Activated CD4-positive, alpha-beta T cell treated with anti-CD3 and anti-CD28 coated beads, Interleukin-2, Interleukin-4, amounts not matched to agents 100 ng/mL and 50 ng/mL, durations not matched to agents 16 hours and 8 hours (primary cell): ENCODE measurements at regions not wholly inside any gene's neighbourhood (a gene's known extent, or its start where the extent isn't known, plus 50 kb on each side); places are given as distances from the start of the nearest gene placed in this dataset.

Source experiments
- DNase-seq: peaks from one replicate; pipeline ENCODE4 v3.0.0-alpha.2; 2020; ENCODE audit warnings: low spot score

DNA sequence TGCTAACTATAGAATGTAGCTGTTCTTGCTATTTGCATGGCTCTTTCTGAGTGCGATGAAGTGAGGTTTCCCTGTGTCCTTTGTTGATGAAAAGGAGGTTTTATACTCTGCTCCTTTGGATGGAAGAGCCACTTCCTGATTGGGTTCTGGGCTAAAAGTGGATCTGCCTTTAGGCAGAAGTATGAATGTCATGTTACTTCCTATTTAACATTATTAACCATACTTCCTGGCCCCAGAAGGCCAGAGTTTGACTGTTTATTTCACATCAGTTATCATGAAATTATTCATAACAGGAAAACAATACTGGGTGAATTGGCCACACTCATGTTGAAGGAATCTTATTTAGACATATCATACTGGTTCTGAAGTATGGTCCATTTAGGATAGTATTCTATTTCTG lies 386.2 kb downstream of the PCDH7 start:
- no peak for DNase-seq

DNA sequence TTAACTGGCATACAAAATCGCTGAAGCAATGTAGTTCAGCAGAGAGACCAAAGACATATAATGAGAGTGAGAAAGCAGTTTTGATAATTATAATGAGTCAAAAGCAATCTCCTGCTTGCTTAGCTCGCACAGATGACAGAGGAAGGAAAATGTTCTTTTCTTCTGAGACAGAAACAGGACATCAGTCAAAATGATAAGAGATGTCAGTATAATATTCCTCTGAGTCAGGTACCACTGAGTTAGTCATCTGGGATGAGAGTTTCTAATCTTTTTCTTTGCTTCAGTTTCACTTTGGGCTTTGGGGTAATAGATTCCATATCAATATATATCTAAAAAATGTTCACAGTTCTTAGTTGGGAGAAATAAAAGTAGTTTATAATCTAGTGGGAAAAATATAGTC lies 387.2 kb downstream of the PCDH7 start:
- no peak for DNase-seq

GRCh38 chr4:31108762-31109161 lies 388.6 kb downstream of the PCDH7 start:
- DNase-seq, result no peak

- no peak for DNase-seq
Measured at GRCh38 chr4:31111790-31112189, 391.6 kb downstream of the PCDH7 start.

DNA sequence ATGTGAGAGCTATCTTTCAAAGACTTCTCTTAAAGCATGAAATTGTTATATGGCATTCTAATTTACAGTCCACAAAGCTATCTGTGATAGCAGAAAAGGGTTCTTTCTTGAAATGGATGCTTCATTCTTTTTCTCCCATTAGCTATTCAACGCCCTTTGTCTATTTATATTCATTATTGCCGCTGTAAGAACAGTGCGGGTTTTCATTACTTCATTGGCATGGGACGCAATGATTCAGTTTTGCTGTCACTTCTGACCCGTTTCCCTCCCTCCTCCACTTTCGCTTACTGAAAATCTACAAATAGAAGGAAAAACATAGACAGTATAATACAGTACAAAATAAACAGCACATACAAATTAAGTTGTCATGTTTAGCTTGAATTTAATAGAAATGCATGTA lies 394.6 kb downstream of the PCDH7 start:
- no peak for DNase-seq

DNA sequence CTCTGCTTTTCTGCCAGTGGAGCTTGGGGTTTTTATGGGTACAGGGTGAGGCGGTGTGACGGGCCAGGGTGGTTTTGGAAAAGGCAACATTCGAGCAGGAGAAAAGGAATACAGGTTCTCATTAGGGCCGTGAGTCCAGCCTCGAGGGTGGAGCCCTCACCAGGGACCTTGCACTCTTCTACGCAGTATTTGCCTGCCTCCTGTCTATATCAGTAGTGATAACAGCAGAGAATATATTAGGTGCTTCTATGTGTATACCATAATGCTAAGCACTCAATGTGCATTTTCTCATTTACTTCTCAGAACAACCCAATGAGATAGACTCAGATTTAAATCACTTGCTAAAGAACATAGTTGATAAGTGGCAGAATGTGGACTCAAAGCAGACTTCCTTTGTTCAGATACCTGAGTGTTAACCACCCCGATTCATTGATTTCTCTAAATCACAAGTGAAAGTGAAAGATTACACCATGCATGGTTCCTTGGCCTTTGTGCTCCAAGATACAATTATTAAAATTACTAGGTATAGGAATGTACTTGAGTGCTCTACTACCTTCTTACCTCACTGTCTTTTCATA lies 403.9 kb downstream of the PCDH7 start:
- DNase-seq, result no peak

DNA sequence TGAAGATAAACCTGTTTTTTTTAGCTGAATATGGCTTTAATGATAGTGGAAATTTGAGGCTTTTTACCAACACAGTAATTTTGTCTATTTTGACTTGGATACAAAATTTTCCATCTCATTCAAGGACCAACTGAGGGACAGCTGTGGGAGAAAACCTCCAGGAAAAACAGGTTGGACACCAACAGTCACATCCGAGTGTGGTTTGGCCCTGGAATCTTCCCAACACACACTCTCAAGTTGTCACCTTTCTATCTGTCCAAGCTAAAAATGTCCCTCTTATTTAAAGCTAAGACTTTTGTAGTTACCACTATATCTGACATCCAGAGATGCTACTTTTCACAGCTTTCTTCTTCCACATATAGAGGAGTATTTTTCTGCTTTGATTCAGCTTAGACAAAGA lies 404.9 kb downstream of the PCDH7 start:
- no peak for DNase-seq

DNA sequence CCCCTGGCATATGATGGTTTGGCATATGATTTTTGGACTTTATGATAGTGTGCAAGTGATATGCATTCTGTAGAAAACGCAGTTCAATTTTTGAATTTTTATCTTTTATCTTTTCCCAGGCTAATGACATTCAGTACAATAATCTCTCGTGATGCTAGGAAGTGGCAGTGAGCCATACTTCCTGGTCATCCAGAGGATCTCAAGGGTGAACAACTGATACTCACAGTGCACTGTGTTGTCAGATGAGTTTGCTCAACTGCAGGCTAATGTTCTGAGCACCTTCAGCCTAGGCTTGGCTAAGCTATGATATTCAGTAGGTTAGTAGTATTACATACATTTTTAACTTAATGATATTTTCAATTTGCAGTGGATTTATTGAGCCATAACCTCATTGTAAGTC lies 405.3 kb downstream of the PCDH7 start:
- DNase-seq, result no peak

- no peak for DNase-seq
Measured at GRCh38 chr4:31126881-31127398, 406.8 kb downstream of the PCDH7 start.

DNA sequence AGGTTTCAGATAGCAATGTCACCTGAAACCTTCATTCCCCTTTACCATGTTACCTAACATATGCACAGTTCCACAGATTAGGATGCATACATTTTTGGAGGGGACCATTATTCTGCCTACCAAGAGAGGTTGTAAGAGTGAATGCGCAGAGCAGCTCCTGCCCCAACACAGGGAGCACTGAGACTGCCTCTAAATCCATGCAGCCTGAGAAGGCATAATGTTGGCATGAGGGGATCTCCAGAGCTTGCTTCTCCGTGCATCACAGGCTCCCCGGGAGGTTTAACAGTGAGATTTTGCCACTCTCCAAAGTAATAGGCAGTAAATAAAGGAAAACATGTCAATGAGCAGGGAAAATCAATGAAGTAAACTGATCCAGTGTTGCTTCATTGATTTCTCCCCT lies 410.8 kb downstream of the PCDH7 start:
- DNase-seq, result no peak

DNA sequence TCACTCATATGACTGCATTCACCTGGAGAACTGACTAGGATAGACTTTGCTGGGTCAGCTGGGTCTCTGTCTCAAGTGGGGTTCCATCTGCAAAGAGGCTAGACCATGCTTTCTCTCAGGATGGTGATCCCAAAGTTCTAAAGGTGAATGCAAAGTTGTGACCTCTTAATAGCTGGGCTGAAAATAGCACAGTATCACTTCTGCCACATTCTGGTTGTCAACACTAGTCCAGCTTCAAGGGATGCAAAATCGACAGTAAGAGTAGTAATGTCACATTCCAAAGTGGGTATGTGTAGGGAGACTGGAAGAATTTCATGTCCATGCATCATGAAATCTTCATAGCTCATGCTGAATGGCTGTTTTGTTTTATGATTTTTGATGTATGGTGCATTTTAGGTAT lies 414.6 kb downstream of the PCDH7 start:
- DNase-seq, result no peak

- no peak for DNase-seq
Measured at GRCh38 chr4:31139767-31140166, 419.6 kb downstream of the PCDH7 start.

- DNase-seq, result no peak
Measured at GRCh38 chr4:31141095-31141831, 421.1 kb downstream of the PCDH7 start.

GRCh38 chr4:31141832-31142142 lies 421.6 kb downstream of the PCDH7 start:
- no peak for DNase-seq

- no peak for DNase-seq
Measured at GRCh38 chr4:31146366-31146765, 426.2 kb downstream of the PCDH7 start.

- DNase-seq, result no peak
Measured at GRCh38 chr4:31148990-31149389, 428.8 kb downstream of the PCDH7 start.

- DNase-seq, result no peak
Measured at GRCh38 chr4:31156221-31156620, 436.1 kb downstream of the PCDH7 start.

DNA sequence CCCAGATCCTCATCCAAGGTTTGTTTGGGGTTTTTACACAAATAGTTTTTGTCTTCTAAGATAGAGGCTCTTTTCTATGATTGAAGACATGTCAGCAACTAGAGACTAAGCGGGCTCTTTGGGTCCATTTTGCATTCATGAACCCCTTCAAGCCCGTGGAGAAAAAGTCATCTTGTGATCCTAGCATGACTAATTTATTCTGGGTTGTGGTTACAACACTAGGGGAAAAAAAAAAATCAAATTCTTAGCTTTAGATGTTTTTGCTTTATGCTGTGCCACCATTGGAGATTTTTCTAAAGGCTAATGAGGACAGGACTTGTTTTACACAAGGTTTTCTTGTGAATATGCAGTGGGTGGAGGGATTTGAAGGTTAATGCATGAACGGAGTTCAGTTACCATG lies 440.0 kb downstream of the PCDH7 start:
- no peak for DNase-seq

DNA sequence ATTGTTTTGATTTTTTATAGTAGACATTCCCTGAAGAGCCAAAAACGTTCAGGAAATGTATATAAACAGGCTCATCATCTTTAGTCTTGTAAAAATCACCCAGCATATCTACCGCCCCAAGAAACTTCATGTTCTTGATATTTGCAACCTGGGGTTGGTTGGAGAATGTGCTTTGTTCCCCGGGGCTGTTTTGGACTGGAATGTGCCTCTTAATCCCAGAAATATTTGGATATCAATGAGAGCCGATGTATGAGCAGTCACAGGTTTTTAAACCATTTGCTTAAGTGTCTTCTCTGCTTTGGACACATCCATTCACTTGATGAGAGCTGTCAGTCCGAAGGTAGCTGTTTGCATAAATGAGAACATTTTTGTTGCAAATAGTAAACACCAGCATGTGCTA lies 449.7 kb downstream of the PCDH7 start:
- no peak for DNase-seq

DNA sequence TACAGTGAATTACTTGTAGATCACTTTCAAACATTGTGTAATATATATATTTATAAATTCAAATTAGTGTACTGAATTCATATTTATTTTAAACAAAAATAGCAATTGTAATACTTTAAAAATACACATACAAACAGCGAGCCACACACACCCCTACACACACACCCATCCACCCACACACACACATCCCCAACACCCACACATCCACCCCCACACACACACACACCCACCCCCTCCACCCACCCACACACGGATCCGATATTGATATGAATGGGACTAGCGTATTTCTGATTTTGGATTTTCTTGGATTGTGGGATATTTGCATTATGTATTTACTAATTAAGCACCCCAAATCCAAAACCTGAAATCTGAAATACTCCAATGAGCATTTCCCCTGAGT lies 451.2 kb downstream of the PCDH7 start:
- no peak for DNase-seq

- no peak for DNase-seq
Measured at GRCh38 chr4:31175242-31175910, 455.2 kb downstream of the PCDH7 start.

DNA sequence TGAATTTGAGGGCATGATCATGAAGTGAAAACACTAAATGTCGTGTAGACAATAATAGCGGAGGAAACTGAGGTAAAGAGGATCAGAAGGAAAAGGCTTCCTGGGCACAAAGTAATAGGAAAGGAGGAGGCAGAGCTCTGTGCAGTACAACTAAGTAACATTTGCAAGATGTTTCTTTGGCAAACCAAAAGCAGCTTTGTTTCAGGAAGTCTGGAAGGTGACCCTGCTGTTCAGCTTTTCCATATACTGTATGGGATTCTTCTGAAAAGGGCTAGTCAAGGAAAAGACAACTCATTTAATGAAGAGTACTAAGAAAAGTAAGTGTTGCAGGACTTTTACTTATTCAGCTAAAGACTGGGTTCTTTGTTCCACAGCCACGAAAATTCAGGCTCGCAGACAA lies 463.1 kb downstream of the PCDH7 start:
- no peak for DNase-seq

DNA sequence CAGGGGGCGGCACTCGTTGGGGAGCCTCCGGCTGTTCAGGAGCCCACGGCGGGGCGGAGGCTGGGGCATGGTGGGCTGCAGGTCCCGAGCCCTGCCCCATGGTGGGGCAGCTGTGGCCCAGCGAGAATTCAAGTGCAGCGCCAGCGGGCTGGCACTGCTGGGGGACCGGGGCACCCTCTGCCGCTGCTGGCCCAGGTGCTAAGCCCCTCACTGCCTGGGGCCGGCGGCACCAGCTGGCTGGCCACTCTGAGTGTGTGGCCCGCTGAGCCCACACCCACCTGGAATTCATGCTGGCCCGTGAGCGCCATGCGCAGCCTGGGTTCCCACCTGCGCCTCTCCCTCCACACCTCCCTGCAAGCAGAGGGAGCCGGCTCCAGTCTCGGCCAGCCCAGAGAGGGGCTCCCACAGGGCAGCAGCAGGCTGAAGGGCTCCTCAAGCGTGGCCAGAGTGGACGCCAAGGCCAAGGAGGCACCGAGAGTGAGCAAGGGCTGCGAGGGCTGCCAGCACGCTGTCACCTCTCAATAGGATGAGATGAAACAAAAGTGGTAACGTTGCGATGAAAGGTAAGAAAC lies 464.9 kb downstream of the PCDH7 start:
- no peak for DNase-seq
